KMS-11 (cell line): ENCODE measurements at regions not wholly inside any gene's neighbourhood (a gene's known extent, or its start where the extent isn't known, plus 50 kb on each side); places are given as distances from the start of the nearest gene placed in this dataset.

Experiments used
- H2AFZ ChIP-seq: fragments of 200-600 bp; sonication (generic); 2 replicates; pipeline ENCODE4 v1.6.1; 2016; ENCODE audit warnings: antibody characterized with exemption, mixed run types, low read depth
- H3K27ac ChIP-seq: fragments of 200-600 bp; sonication (generic); 2 replicates; pipeline ENCODE4 v1.6.1; 2016; ENCODE audit warnings: mild to moderate bottlenecking, mixed run types
- H3K27me3 ChIP-seq: fragments of 200-600 bp; sonication (generic); 2 replicates; pipeline ENCODE4 v1.6.1; 2017; ENCODE audit warnings: mild to moderate bottlenecking, low read depth, mixed run types, moderate library complexity; ENCODE audit not compliant: insufficient read depth
- H3K36me3 ChIP-seq: fragments of 200-600 bp; sonication (generic); 2 replicates; pipeline ENCODE4 v1.6.1; 2017; ENCODE audit warnings: mild to moderate bottlenecking, mixed run types; ENCODE audit not compliant: insufficient read depth
- H3K4me1 ChIP-seq: fragments of 200-600 bp; sonication (generic); 2 replicates; pipeline ENCODE4 v1.6.1; 2016; ENCODE audit warnings: mild to moderate bottlenecking, low read depth, mixed run types; ENCODE audit not compliant: poor library complexity, severe bottlenecking
- H3K4me2 ChIP-seq: fragments of 200-600 bp; sonication (generic); 2 replicates; pipeline ENCODE4 v1.7.0; 2016; ENCODE audit warnings: mild to moderate bottlenecking, mixed run types
- H3K4me3 ChIP-seq: fragments of 200-600 bp; sonication (generic); IDR thresholded peaks from 2 replicates; pipeline ENCODE4 v1.6.1; 2017; ENCODE audit warnings: low read depth, low read length, mixed read lengths; ENCODE audit not compliant: insufficient read depth
- H3K79me2 ChIP-seq: fragments of 200-600 bp; sonication (generic); 2 replicates; pipeline ENCODE4 v1.6.1; 2016; ENCODE audit warnings: low read depth, mixed run types; ENCODE audit not compliant: insufficient read depth
- H3K9ac ChIP-seq: fragments of 200-600 bp; sonication (generic); 2 replicates; pipeline ENCODE4 v1.6.1; 2016; ENCODE audit warnings: mild to moderate bottlenecking, mixed run types
- H4K20me1 ChIP-seq: fragments of 200-600 bp; sonication (generic); 2 replicates; pipeline ENCODE4 v1.6.1; 2016; ENCODE audit warnings: mild to moderate bottlenecking, mixed run types; ENCODE audit not compliant: insufficient read depth
- TF ChIP-seq, protein P1 (sequence below): fragments of 200-600 bp; sonication (generic); conservative IDR thresholded peaks from 2 replicates; pipeline ENCODE4 v1.6.1; 2017; ENCODE audit warnings: low read depth, mild to moderate bottlenecking, antibody characterized with exemption, low read length, moderate library complexity, mixed read lengths

DNA sequence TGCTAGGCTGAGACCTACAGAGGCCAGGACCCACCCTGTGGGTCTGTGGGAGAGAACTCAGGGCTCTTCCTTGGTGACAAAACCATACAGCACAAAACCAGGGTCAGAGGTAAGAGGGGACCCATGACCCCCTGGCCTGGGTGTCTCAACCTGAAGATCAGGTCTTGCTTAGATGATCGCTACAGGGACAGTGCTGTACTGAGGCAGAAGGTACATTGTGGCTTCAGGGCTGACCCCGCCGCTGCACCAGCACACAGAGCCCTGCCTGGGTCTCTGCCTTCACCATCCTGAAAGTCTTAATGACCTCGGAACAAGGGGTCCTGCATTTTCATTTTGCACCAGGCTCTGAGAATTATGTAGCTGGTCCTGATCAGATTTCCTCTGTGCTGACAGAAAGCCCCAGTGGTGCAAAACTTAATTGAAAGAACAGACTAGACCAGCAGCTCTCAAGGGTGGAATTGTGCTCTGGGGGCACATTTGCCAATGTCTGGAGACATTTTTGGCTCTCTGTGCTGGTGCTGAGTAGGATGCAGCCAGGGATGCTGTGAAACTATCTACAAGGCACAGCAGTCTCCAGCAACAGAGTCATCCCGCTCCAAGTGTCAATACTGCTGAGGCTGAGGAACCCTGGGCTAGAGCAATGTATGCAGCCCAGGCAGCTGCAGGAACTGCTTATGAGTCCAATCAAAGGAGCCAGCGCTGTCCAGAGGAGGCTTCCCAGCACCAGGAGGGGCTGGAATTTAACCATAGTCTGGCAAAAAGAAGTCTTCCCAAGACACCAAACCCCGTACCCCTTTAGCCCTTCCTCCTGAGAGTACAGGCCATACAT is 254.9 kb downstream of the ERMARD start:
- H3K27ac ChIP-seq: no peak overlapping the region
- no peak overlapping the region for H2AFZ ChIP-seq
- H3K4me2 ChIP-seq: no peak overlapping the region

DNA sequence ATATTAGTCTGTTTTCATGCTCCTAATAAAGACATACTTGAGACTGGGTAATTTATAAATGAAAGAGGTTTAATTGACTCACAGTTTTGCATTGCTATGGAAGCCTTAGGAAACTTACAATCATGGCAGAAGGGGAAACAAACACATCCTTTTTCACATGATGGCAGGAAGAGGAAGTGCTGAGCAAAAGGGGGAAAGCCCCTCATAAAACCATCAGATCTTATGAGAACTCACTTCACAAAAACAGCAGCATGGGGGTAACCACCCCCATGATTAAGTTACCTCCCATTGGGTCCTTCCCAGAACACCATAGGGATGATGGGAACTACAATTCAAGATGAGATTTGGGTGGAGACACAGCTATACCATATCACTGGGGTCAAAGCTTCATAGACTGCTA is 254.2 kb downstream of the ERMARD start:
- H4K20me1 ChIP-seq: no peaks in the 10 kb centered on the region
- TF ChIP-seq, protein P1, sequence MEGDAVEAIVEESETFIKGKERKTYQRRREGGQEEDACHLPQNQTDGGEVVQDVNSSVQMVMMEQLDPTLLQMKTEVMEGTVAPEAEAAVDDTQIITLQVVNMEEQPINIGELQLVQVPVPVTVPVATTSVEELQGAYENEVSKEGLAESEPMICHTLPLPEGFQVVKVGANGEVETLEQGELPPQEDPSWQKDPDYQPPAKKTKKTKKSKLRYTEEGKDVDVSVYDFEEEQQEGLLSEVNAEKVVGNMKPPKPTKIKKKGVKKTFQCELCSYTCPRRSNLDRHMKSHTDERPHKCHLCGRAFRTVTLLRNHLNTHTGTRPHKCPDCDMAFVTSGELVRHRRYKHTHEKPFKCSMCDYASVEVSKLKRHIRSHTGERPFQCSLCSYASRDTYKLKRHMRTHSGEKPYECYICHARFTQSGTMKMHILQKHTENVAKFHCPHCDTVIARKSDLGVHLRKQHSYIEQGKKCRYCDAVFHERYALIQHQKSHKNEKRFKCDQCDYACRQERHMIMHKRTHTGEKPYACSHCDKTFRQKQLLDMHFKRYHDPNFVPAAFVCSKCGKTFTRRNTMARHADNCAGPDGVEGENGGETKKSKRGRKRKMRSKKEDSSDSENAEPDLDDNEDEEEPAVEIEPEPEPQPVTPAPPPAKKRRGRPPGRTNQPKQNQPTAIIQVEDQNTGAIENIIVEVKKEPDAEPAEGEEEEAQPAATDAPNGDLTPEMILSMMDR: no peak
- no peak overlapping the region for H3K9ac ChIP-seq
- H3K4me2 ChIP-seq: no peak overlapping the region
- H3K4me3 ChIP-seq: no peak overlapping the region
- no peaks in the 10 kb centered on the region for H3K36me3 ChIP-seq
- peaks cover 3% of the 10 kb centered on the region; the same call in 1 of the 2 replicates for H3K27me3 ChIP-seq
- no peaks in the 10 kb centered on the region for H3K79me2 ChIP-seq
- no peaks in the 10 kb centered on the region for H3K4me1 ChIP-seq
- no peak overlapping the region for H2AFZ ChIP-seq
- no peak overlapping the region for H3K27ac ChIP-seq

More for the DNA sequence above, 254.9 kb downstream of the ERMARD start:
- Histone ChIP-seq H3K36me3 (no peaks in the 10 kb centered on the region), H4K20me1 (no peaks in the 10 kb centered on the region), H3K4me1 (no peaks in the 10 kb centered on the region), H3K79me2 (no peaks in the 10 kb centered on the region), H3K27me3 (peaks cover 3% of the 10 kb centered on the region; the same call in 1 of the 2 replicates), H3K9ac (no peak overlapping the region), H3K4me3 (no peak overlapping the region)
- TF ChIP-seq, protein P1: no peak

DNA sequence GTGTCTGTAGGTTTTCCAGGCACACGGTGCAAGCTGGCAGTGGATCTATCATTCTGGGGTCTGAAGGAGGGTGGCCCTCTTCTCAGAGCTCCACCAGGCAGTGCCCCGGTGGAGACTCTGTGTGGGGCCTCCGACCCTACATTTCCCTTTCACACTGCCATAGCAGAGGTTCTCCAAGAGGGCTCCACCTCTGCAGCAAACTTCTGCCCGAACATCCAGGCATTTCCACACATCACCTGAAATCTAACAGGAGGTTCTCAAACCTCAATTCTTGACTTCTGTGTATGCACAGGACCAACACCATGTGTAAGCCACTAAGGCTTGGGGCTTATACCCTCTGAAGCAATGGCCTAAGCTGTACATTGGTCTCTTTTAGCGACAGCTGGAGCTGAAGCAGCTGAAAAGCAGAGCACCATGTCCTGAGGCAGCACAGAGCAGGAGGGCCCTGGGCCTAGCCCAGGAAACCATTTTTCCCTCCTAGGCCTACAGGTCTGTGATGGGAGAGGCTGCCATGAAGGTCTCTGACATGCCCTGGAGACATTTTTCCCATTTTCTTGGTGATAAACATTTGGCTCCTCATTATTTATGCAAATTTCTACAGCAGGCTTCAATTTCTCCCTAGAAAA is 253.3 kb downstream of the ERMARD start:
- Histone ChIP-seq H3K27me3 (peaks cover 3% of the 10 kb centered on the region; the same call in 1 of the 2 replicates), H3K79me2 (no peaks in the 10 kb centered on the region), H4K20me1 (no peaks in the 10 kb centered on the region), H3K9ac (no peak overlapping the region), H3K36me3 (no peaks in the 10 kb centered on the region), H3K27ac (no peak overlapping the region), H3K4me2 (no peak overlapping the region), H3K4me3 (no peak overlapping the region), H3K4me1 (no peaks in the 10 kb centered on the region), H2AFZ (no peak overlapping the region)
- TF ChIP-seq, protein P1: no peak

DNA sequence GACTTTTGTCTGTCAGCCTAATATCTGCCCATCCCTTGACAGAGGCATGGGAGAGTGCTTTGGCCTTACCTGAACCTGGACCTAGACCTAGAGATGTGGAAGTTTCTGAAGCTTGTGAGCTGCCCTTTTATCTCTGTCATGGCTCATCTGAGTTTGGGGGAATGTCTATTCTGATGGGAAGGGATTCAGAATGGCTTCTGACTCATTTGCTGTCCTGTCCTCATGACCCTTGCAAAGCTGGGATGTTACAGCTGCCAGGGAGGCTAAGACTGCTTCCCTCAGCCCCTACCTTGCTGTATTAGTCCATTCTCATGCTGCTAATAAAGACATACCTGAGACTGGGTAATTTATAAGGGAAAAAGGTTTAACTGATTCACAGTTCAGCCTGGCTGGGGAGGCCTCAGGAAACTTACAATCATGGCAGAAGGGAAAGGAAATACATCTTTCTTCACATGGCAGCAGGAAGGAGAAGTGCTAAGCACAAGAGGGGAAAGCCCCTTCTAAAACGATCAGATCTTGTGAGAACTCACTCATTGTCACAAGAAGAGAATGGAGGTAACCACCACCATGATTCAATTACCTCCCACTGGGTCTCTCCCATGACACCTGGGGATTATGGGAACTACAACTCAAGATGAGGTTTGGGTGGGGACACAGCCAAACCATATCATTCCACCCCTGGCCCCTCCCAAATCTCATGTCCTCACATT is 252.2 kb downstream of the ERMARD start:
- H3K4me3 ChIP-seq: no peak overlapping the region

More for the DNA sequence above, 252.2 kb downstream of the ERMARD start:
- Histone ChIP-seq H3K36me3 (no peaks in the 10 kb centered on the region), H3K4me2 (no peak overlapping the region), H3K4me1 (no peaks in the 10 kb centered on the region), H3K27me3 (peaks cover 3% of the 10 kb centered on the region; the same call in 1 of the 2 replicates), H3K79me2 (no peaks in the 10 kb centered on the region), H4K20me1 (no peaks in the 10 kb centered on the region), H3K27ac (no peak overlapping the region), H2AFZ (no peak overlapping the region), H3K9ac (no peak overlapping the region)
- TF ChIP-seq, protein P1: no peak
